22Rv1 (cell line): ENCODE measurements at regions not wholly inside any gene's neighbourhood (a gene's known extent, or its start where the extent isn't known, plus 50 kb on each side); places are given as distances from the start of the nearest gene placed in this dataset.
"Not testable (repeated sequence)": the region's sequence is repeated elsewhere in the genome, so short reads cannot be mapped to it uniquely, and the experiment has no call there.

Source experiments
- CTCF ChIP-seq: fragments of 450-650 bp; IDR thresholded peaks from 2 replicates; pipeline ENCODE4 v1.5.1; 2017; ENCODE audit warnings: mild to moderate bottlenecking
- ZFX ChIP-seq: fragments of 450-650 bp; IDR thresholded peaks from 2 replicates; pipeline ENCODE4 v1.6.1; 2017; ENCODE audit warnings: antibody characterized with exemption, borderline replicate concordance

GRCh38 chr16:88209579-88209978 is 173.2 kb upstream of the ZNF469 start:
- not testable (repeated sequence) for TF ChIP-seq CTCF, ZFX
